ENCODE measurements at regions not wholly inside any gene's neighbourhood (a gene's known extent, or its start where the extent isn't known, plus 50 kb on each side); places are given as distances from the start of the nearest gene placed in this dataset.

- DNase-seq (ENCODE audit: extremely low spot score in 2 of 2) = no peak
- no peak overlapping the region for H3K4me3 ChIP-seq
- H3K27ac ChIP-seq = no peak overlapping the region
- H3K27me3 ChIP-seq = no peaks in the 10 kb centered on the region
- no peak for TF ChIP-seq CTCF (IDR thresholded peaks at IDR 0.05)
- TF ChIP-seq POLR2A (IDR thresholded peaks at IDR 0.05) = no peak
- no peak for TF ChIP-seq POLR2AphosphoS5 (IDR thresholded peaks at IDR 0.05; ENCODE audit: insufficient read depth in 1 of 2, low read depth in 1 of 2)
- no peaks in the 10 kb centered on the region for H3K36me3 ChIP-seq
- intact Hi-C loops (cut with DNase I) = no loop called here
- no peaks in the 10 kb centered on the region for H3K4me1 ChIP-seq
- no peaks in the 10 kb centered on the region for H3K9me3 ChIP-seq
These were observed 179.7 kb upstream of the NDST4 start for GRCh38 chr4:115293093-115293462.

GRCh38 chr4:115292320-115293092 lies 179.1 kb upstream of the NDST4 start:
- intact Hi-C loops (cut with DNase I) = no loop called here
- Histone ChIP-seq H3K36me3 (no peaks in the 10 kb centered on the region), H3K27me3 (no peaks in the 10 kb centered on the region), H3K4me1 (no peaks in the 10 kb centered on the region), H3K4me3 (no peak overlapping the region), H3K9me3 (no peaks in the 10 kb centered on the region), H3K27ac (no peak overlapping the region)
- DNase-seq (ENCODE audit: extremely low spot score in 2 of 2) = no peak
- no peak for TF ChIP-seq CTCF (IDR thresholded peaks at IDR 0.05)
- TF ChIP-seq POLR2A (IDR thresholded peaks at IDR 0.05) = no peak
- no peak for TF ChIP-seq POLR2AphosphoS5 (IDR thresholded peaks at IDR 0.05; ENCODE audit: insufficient read depth in 1 of 2, low read depth in 1 of 2)

- Histone ChIP-seq H3K4me1 (no peaks in the 10 kb centered on the region), H3K4me3 (no peak overlapping the region), H3K9me3 (no peaks in the 10 kb centered on the region), H3K36me3 (no peaks in the 10 kb centered on the region), H3K27ac (no peak overlapping the region), H3K27me3 (no peaks in the 10 kb centered on the region)
- intact Hi-C loops (cut with DNase I) = no loop called here
- no peak for DNase-seq (ENCODE audit: extremely low spot score in 2 of 2)
- no peak for TF ChIP-seq POLR2AphosphoS5 (IDR thresholded peaks at IDR 0.05; ENCODE audit: insufficient read depth in 1 of 2, low read depth in 1 of 2)
- no peak for TF ChIP-seq POLR2A (IDR thresholded peaks at IDR 0.05)
- no peak for TF ChIP-seq CTCF (IDR thresholded peaks at IDR 0.05)
These were observed 174.0 kb upstream of the NDST4 start for GRCh38 chr4:115287426-115287825.

GRCh38 chr4:115279330-115279729 lies 165.9 kb upstream of the NDST4 start:
- Histone ChIP-seq H3K36me3 (no peaks in the 10 kb centered on the region), H3K4me1 (no peaks in the 10 kb centered on the region), H3K4me3 (no peak overlapping the region), H3K9me3 (no peaks in the 10 kb centered on the region), H3K27ac (no peak overlapping the region), H3K27me3 (no peaks in the 10 kb centered on the region)
- no peak for TF ChIP-seq CTCF (IDR thresholded peaks at IDR 0.05)
- no peak for TF ChIP-seq POLR2A (IDR thresholded peaks at IDR 0.05)
- TF ChIP-seq POLR2AphosphoS5 (IDR thresholded peaks at IDR 0.05; ENCODE audit: insufficient read depth in 1 of 2, low read depth in 1 of 2) = no peak
- intact Hi-C loops (cut with DNase I) = no loop called here
- no peak for DNase-seq (ENCODE audit: extremely low spot score in 2 of 2)

- Histone ChIP-seq H3K4me3 (no peak overlapping the region), H3K36me3 (no peaks in the 10 kb centered on the region), H3K27ac (no peak overlapping the region), H3K27me3 (no peaks in the 10 kb centered on the region), H3K9me3 (no peaks in the 10 kb centered on the region), H3K4me1 (no peaks in the 10 kb centered on the region)
- DNase-seq (ENCODE audit: extremely low spot score in 2 of 2) = no peak
- intact Hi-C loops (cut with DNase I) = no loop called here
- TF ChIP-seq CTCF (IDR thresholded peaks at IDR 0.05) = no peak
- no peak for TF ChIP-seq POLR2AphosphoS5 (IDR thresholded peaks at IDR 0.05; ENCODE audit: insufficient read depth in 1 of 2, low read depth in 1 of 2)
- TF ChIP-seq POLR2A (IDR thresholded peaks at IDR 0.05) = no peak
These were observed 165.4 kb upstream of the NDST4 start for GRCh38 chr4:115278830-115279229.

Data from vagina (tissue), 2 donors.